DOHH2 (cell line): ENCODE measurements at regions not wholly inside any gene's neighbourhood (a gene's known extent, or its start where the extent isn't known, plus 50 kb on each side); places are given as distances from the start of the nearest gene placed in this dataset.

Experiments used
- H3F3A ChIP-seq: fragments of 200-600 bp; sonication (generic), shearing (Covaris generic); 2 replicates; pipeline ENCODE4 v1.6.0; 2016; ENCODE audit warnings: antibody characterized with exemption, mild to moderate bottlenecking; ENCODE audit not compliant: control insufficient read depth, insufficient read depth
- H3K27ac ChIP-seq: fragments of 200-600 bp; sonication (generic); 2 replicates; pipeline ENCODE4 v1.5.1; 2014; ENCODE audit warnings: low read depth, mild to moderate bottlenecking, low read length, moderate library complexity
- H3K27me3 ChIP-seq: fragments of 200-600 bp; sonication (generic); 2 replicates; pipeline ENCODE4 v1.6.1; 2014; ENCODE audit warnings: mild to moderate bottlenecking, low read length, mixed read lengths; ENCODE audit not compliant: control insufficient read depth
- H3K36me3 ChIP-seq: fragments of 200-600 bp; sonication (generic); 2 replicates; pipeline ENCODE4 v1.6.1; 2014; ENCODE audit warnings: mild to moderate bottlenecking, low read length, moderate library complexity, mixed read lengths; ENCODE audit not compliant: control insufficient read depth
- H3K4me1 ChIP-seq: fragments of 200-600 bp; sonication (generic); 2 replicates; pipeline ENCODE4 v1.6.1; 2014; ENCODE audit warnings: mild to moderate bottlenecking, low read length, mixed read lengths; ENCODE audit not compliant: control insufficient read depth
- H3K4me2 ChIP-seq: fragments of 200-600 bp; sonication (generic); 2 replicates; pipeline ENCODE4 v1.6.0; 2014; ENCODE audit warnings: mild to moderate bottlenecking, low read length, moderate library complexity
- H3K4me3 ChIP-seq: fragments of 200-600 bp; sonication (generic); 2 replicates; pipeline ENCODE4 v1.5.1; 2014; ENCODE audit warnings: mild to moderate bottlenecking, low read length, mixed read lengths
- H3K79me2 ChIP-seq: fragments of 200-600 bp; sonication (generic); 2 replicates; pipeline ENCODE4 v1.6.1; 2014; ENCODE audit warnings: mild to moderate bottlenecking, low read length, mixed read lengths; ENCODE audit not compliant: control insufficient read depth
- H3K9me2 ChIP-seq: fragments of 200-600 bp; sonication (generic); replicated peaks from 2 replicates; pipeline ENCODE4 v1.6.1; 2014; ENCODE audit warnings: mild to moderate bottlenecking, low read length, mixed read lengths; ENCODE audit not compliant: control insufficient read depth
- H3K9me3 ChIP-seq: fragments of 200-600 bp; sonication (generic); 2 replicates; pipeline ENCODE4 v1.6.1; 2014; ENCODE audit warnings: antibody characterized with exemption, low read length, mixed read lengths; ENCODE audit not compliant: control insufficient read depth, insufficient read depth
- H4K20me1 ChIP-seq: fragments of 200-600 bp; sonication (generic); 2 replicates; pipeline ENCODE4 v1.6.0; 2014; ENCODE audit warnings: low read depth, mild to moderate bottlenecking, antibody characterized with exemption, low read length, moderate library complexity; ENCODE audit not compliant: control insufficient read depth, insufficient read depth
- EZH2phosphoT487 ChIP-seq: fragments of 200-600 bp; sonication (generic); IDR thresholded peaks from 2 replicates; pipeline ENCODE4 v1.6.1; 2017; ENCODE audit warnings: borderline replicate concordance, mild to moderate bottlenecking, antibody characterized with exemption, low read length, moderate library complexity, mixed read lengths
- TF ChIP-seq, protein P1 (sequence below): fragments of 200-600 bp; sonication (generic); IDR thresholded peaks from one replicate; pipeline ENCODE4 v1.5.1; 2014; ENCODE audit warnings: antibody characterized with exemption, mild to moderate bottlenecking, low read depth, low read length; ENCODE audit not compliant: poor library complexity, severe bottlenecking

- no peak overlapping the region for H3K27ac ChIP-seq
- H3K79me2 ChIP-seq = no peaks in the 10 kb centered on the region
- no peak overlapping the region for H3K4me3 ChIP-seq
- H3F3A ChIP-seq = no peaks in the 10 kb centered on the region
- TF ChIP-seq EZH2phosphoT487 = no peak
- TF ChIP-seq, protein P1, sequence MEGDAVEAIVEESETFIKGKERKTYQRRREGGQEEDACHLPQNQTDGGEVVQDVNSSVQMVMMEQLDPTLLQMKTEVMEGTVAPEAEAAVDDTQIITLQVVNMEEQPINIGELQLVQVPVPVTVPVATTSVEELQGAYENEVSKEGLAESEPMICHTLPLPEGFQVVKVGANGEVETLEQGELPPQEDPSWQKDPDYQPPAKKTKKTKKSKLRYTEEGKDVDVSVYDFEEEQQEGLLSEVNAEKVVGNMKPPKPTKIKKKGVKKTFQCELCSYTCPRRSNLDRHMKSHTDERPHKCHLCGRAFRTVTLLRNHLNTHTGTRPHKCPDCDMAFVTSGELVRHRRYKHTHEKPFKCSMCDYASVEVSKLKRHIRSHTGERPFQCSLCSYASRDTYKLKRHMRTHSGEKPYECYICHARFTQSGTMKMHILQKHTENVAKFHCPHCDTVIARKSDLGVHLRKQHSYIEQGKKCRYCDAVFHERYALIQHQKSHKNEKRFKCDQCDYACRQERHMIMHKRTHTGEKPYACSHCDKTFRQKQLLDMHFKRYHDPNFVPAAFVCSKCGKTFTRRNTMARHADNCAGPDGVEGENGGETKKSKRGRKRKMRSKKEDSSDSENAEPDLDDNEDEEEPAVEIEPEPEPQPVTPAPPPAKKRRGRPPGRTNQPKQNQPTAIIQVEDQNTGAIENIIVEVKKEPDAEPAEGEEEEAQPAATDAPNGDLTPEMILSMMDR = peak; percentile 39
- H3K9me3 ChIP-seq = no peaks in the 10 kb centered on the region
- H3K36me3 ChIP-seq = no peaks in the 10 kb centered on the region
- no peaks in the 10 kb centered on the region for H3K4me1 ChIP-seq
- no peaks in the 10 kb centered on the region for H3K9me2 ChIP-seq
- no peaks in the 10 kb centered on the region for H4K20me1 ChIP-seq
- peaks cover 30% of the 10 kb centered on the region for H3K27me3 ChIP-seq
- no peak overlapping the region for H3K4me2 ChIP-seq
These were observed 125.5 kb upstream of the ZNF516 start for GRCh38 chr18:76620321-76621170.

DNA sequence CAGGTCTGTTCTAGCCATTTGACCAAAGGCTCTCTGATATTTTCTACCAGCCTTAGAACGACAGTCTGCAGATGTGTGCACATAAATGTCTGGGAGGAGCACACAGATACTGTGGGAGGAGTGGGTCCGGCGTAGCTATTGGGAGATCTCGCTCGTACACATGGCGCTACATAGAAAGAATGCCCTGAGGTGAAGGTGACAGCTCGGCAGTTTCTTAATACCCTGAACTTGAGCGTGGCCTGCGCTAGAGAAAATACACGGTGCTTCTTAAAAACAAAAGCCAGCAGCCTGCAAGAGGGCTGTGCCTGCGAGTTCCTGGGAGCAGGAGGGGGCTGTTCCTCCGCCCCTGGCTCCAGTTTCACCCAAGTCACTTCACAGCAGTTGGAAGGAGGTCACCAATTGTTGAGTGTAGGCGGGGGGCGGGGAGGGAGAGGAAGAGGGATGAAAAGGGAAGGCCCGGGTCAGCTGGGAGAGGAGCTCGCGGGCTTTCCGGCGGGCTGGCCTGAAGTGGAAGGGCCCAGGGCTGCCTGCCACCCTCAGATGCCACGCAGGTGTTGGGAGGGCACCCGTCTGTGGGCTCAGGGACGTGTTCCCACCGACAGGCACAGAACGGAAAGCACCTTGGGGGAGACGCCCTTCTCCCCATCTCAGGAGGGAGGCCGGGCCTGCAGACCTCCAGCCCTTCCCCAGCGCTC lies 124.7 kb upstream of the ZNF516 start:
- TF ChIP-seq EZH2phosphoT487 = no peak
- TF ChIP-seq, protein P1 = no peak
- no peaks in the 10 kb centered on the region for H3K9me2 ChIP-seq
- H3K9me3 ChIP-seq = no peaks in the 10 kb centered on the region
- H3F3A ChIP-seq = no peaks in the 10 kb centered on the region
- H3K79me2 ChIP-seq = no peaks in the 10 kb centered on the region
- no peak overlapping the region for H3K4me3 ChIP-seq
- no peak overlapping the region for H3K27ac ChIP-seq
- no peaks in the 10 kb centered on the region for H3K4me1 ChIP-seq
- H4K20me1 ChIP-seq = no peaks in the 10 kb centered on the region
- peaks cover 30% of the 10 kb centered on the region for H3K27me3 ChIP-seq
- H3K36me3 ChIP-seq = no peaks in the 10 kb centered on the region
- no peak overlapping the region for H3K4me2 ChIP-seq

DNA sequence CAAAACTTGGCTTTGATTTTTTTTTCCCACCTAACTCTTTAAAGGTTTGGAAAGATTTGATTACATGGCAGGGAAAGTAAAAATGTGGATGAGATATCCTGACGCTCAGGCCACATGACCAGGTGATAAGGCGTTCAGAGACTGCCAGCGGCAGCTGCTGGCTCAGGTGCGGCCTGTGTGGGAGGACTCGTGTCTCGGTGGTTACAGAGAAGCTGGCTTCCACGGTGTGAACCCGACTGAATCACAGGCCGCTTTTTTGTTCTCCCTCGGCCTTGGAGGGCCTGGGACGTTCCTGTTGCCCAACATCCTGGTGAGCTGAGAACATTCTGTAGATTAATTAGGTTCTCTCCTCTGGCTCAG lies 124.2 kb upstream of the ZNF516 start:
- Histone ChIP-seq H3K9me2 (no peaks in the 10 kb centered on the region), H3K27me3 (peaks cover 30% of the 10 kb centered on the region), H3K27ac (no peak overlapping the region), H3K36me3 (no peaks in the 10 kb centered on the region), H3K79me2 (no peaks in the 10 kb centered on the region), H4K20me1 (no peaks in the 10 kb centered on the region), H3K4me2 (no peak overlapping the region), H3K4me1 (no peaks in the 10 kb centered on the region), H3K9me3 (no peaks in the 10 kb centered on the region), H3K4me3 (no peak overlapping the region), H3F3A (no peaks in the 10 kb centered on the region)
- TF ChIP-seq, protein P1 = no peak
- TF ChIP-seq EZH2phosphoT487 = no peak
